ENCODE measurements at regions not wholly inside any gene's neighbourhood (a gene's known extent, or its start where the extent isn't known, plus 50 kb on each side); places are given as distances from the start of the nearest gene placed in this dataset.

GRCh38 chr3:82217571-82217970, 456.1 kb upstream of the GBE1 start:
- DNase-seq (ENCODE audit: low read depth) (no peak), FAIRE-seq (no peak)
- TF ChIP-seq, protein P1, sequence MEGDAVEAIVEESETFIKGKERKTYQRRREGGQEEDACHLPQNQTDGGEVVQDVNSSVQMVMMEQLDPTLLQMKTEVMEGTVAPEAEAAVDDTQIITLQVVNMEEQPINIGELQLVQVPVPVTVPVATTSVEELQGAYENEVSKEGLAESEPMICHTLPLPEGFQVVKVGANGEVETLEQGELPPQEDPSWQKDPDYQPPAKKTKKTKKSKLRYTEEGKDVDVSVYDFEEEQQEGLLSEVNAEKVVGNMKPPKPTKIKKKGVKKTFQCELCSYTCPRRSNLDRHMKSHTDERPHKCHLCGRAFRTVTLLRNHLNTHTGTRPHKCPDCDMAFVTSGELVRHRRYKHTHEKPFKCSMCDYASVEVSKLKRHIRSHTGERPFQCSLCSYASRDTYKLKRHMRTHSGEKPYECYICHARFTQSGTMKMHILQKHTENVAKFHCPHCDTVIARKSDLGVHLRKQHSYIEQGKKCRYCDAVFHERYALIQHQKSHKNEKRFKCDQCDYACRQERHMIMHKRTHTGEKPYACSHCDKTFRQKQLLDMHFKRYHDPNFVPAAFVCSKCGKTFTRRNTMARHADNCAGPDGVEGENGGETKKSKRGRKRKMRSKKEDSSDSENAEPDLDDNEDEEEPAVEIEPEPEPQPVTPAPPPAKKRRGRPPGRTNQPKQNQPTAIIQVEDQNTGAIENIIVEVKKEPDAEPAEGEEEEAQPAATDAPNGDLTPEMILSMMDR (IDR thresholded peaks at IDR 0.05; ENCODE audit: insufficient read depth, low read length, severe bottlenecking), result no peak
- H3K4me3 ChIP-seq (ENCODE audit: low read depth, low read length), result no peak overlapping the region
- H3K27me3 ChIP-seq (ENCODE audit: control insufficient read depth, insufficient read depth, low read length), result no peaks in the 10 kb centered on the region
- no peaks in the 10 kb centered on the region for H3K36me3 ChIP-seq (ENCODE audit: control insufficient read depth, insufficient read depth, low read length)

DNA sequence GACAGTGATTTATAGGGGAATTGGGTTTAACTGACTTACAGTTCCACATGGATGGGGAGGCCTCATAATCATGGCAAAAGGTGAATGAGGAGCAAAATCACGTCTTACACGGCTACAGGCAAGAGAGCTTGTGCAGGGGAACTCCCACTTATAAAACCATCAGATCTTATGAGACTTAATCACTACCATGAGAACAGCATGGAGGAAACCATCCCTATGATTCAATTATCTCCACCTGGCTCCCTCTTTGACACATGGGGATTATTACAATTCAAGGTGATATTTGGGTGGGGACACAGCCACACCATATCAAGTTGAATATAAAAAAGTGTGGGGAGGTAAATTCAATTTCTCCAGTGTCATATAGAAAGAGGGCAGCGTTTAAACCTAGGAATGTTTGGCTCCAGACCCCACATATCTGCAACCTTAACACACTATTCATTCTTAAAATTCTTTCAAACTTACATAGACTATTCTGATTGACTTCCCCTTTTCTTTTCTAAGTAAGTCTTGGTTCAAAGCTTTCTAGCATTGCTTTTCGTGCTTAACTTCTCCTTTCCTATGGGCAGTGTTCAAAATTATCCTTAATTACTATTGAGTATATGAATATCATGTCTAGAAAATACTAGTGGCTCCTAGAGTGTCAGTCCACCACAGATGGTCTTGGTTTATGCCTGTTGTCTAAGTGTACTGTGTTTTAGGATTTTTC, 446.7 kb upstream of the GBE1 start:
- no peak for FAIRE-seq
- TF ChIP-seq, protein P1 (IDR thresholded peaks at IDR 0.05; ENCODE audit: insufficient read depth, low read length, severe bottlenecking), result no peak
- no peak for DNase-seq (ENCODE audit: low read depth)
- no peak overlapping the region for H3K4me3 ChIP-seq (ENCODE audit: low read depth, low read length)
- H3K27me3 ChIP-seq (ENCODE audit: control insufficient read depth, insufficient read depth, low read length), result no peaks in the 10 kb centered on the region
- H3K36me3 ChIP-seq (ENCODE audit: control insufficient read depth, insufficient read depth, low read length), result no peaks in the 10 kb centered on the region

DNA sequence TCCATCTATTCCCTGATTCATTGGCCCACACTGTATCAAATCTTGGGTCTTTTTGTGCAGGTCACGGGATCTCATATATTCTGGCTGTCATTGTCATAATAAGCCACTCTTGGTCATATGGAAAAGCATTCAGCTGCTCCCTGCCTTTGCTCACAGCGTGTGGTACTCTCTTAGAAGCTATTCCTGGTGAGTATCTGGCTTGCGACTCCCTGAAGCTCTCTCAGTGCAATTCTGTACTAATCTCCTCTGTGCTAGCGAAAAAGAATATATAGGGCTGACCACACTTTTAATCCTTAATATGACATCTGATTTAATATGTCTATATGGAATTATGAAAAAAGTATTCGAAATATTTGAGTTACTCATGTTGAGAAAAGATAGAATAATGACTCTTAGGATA, 440.8 kb upstream of the GBE1 start:
- H3K36me3 ChIP-seq (ENCODE audit: control insufficient read depth, insufficient read depth, low read length), result no peaks in the 10 kb centered on the region
- DNase-seq (ENCODE audit: low read depth), result no peak
- TF ChIP-seq, protein P1 (IDR thresholded peaks at IDR 0.05; ENCODE audit: insufficient read depth, low read length, severe bottlenecking), result no peak
- no peaks in the 10 kb centered on the region for H3K27me3 ChIP-seq (ENCODE audit: control insufficient read depth, insufficient read depth, low read length)
- FAIRE-seq, result no peak
- H3K4me3 ChIP-seq (ENCODE audit: low read depth, low read length), result no peak overlapping the region

DNA sequence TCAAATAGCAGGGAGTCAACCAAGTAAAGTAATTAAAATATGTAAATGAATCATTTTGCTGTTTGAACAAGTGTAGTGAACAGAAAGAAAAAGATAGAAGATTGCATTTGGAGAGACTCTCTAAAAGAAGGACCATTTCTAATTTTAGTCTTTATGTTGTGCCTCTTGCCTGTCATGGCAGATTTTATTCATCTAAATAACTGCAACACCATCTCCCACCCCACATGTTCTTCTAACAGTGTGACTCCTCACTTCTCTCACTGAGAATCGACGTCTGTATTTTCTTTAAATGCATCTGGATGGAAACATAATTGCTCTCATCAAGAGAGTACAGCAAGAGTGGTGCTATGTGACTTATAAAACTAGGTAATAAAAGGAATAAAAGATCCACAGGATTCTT, 439.9 kb upstream of the GBE1 start:
- no peak for DNase-seq (ENCODE audit: low read depth)
- Histone ChIP-seq H3K36me3 (ENCODE audit: control insufficient read depth, insufficient read depth, low read length) (no peaks in the 10 kb centered on the region), H3K27me3 (ENCODE audit: control insufficient read depth, insufficient read depth, low read length) (no peaks in the 10 kb centered on the region), H3K4me3 (ENCODE audit: low read depth, low read length) (no peak overlapping the region)
- TF ChIP-seq, protein P1 (IDR thresholded peaks at IDR 0.05; ENCODE audit: insufficient read depth, low read length, severe bottlenecking), result no peak
- FAIRE-seq, result no peak

DNA sequence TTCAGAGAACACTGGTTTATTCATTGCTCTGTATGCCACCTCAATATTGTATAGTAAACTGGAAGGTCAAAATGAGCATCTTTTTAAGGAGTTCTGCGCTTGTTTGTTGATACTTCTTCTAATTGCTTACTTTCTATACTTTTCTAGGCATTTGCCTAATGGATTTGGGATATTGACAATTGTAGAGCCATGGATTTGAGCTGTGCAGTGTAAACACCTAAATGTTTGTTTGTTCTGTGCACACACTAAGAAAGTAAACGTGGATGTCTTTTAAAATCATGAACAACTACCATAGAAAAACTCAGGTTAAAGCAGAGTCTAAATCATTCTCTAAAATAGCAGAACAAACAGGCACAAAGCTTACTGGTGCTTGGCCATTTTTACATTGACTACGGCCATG, 436.6 kb upstream of the GBE1 start:
- no peak for FAIRE-seq
- TF ChIP-seq, protein P1 (IDR thresholded peaks at IDR 0.05; ENCODE audit: insufficient read depth, low read length, severe bottlenecking), result no peak
- no peak overlapping the region for H3K4me3 ChIP-seq (ENCODE audit: low read depth, low read length)

GRCh38 chr3:82196645-82197044, 435.2 kb upstream of the GBE1 start:
- H3K4me3 ChIP-seq (ENCODE audit: low read depth, low read length), result no peak overlapping the region
- H3K27me3 ChIP-seq (ENCODE audit: control insufficient read depth, insufficient read depth, low read length), result no peaks in the 10 kb centered on the region
- FAIRE-seq (no peak), DNase-seq (ENCODE audit: low read depth) (no peak)
- TF ChIP-seq, protein P1 (IDR thresholded peaks at IDR 0.05; ENCODE audit: insufficient read depth, low read length, severe bottlenecking), result no peak
- H3K36me3 ChIP-seq (ENCODE audit: control insufficient read depth, insufficient read depth, low read length), result no peaks in the 10 kb centered on the region

More for the DNA sequence above, 436.6 kb upstream of the GBE1 start:
- DNase-seq (ENCODE audit: low read depth), result no peak
- Histone ChIP-seq H3K36me3 (ENCODE audit: control insufficient read depth, insufficient read depth, low read length) (no peaks in the 10 kb centered on the region), H3K27me3 (ENCODE audit: control insufficient read depth, insufficient read depth, low read length) (no peaks in the 10 kb centered on the region)

Measured in bronchial epithelial cell (primary cell).